MM.1S (cell line): ENCODE measurements at regions not wholly inside any gene's neighbourhood (a gene's known extent, or its start where the extent isn't known, plus 50 kb on each side); places are given as distances from the start of the nearest gene placed in this dataset.

Experiments used
- EZH2 ChIP-seq: fragments of 300-600 bp; sonication (generic); optimal IDR thresholded peaks from 2 replicates; pipeline ENCODE3; 2017; ENCODE audit warnings: low read depth, mild to moderate bottlenecking, antibody characterized with exemption, low read length, mixed read lengths
- TF ChIP-seq, protein P1 (sequence below): fragments of 300-600 bp; sonication (generic); IDR thresholded peaks from 2 replicates; pipeline ENCODE4 v1.5.1; 2016; ENCODE audit warnings: antibody characterized with exemption, low read length, mixed read lengths

DNA sequence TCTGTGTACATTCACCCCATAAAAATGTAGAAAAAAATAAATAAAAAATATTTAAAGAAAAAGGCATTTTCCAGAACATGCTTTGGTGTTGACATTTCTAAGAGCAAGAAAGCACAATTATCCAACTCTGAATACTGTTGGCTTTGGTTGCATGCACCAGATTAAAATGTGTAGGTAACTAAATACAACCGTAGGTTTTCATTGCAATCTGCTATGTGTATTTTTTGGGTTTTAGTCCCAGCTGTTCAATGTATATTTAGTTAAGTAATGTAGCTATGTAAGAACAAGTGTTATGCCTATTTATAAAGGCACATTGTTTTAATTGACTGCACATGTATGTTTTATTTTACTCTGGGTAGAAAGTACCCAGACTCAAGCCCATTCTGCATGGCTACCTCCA lies 108.1 kb upstream of the PAQR3 start:
- TF ChIP-seq, protein P1, sequence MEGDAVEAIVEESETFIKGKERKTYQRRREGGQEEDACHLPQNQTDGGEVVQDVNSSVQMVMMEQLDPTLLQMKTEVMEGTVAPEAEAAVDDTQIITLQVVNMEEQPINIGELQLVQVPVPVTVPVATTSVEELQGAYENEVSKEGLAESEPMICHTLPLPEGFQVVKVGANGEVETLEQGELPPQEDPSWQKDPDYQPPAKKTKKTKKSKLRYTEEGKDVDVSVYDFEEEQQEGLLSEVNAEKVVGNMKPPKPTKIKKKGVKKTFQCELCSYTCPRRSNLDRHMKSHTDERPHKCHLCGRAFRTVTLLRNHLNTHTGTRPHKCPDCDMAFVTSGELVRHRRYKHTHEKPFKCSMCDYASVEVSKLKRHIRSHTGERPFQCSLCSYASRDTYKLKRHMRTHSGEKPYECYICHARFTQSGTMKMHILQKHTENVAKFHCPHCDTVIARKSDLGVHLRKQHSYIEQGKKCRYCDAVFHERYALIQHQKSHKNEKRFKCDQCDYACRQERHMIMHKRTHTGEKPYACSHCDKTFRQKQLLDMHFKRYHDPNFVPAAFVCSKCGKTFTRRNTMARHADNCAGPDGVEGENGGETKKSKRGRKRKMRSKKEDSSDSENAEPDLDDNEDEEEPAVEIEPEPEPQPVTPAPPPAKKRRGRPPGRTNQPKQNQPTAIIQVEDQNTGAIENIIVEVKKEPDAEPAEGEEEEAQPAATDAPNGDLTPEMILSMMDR: no peak
- no peak for TF ChIP-seq EZH2
